Stimulated activated CD8-positive, alpha-beta memory T cell treated with anti-CD3 and anti-CD28 coated beads, Interleukin-7, amount 100 ng/mL, for 1 hour (primary cell): ENCODE measurements at regions not wholly inside any gene's neighbourhood (a gene's known extent, or its start where the extent isn't known, plus 50 kb on each side); places are given as distances from the start of the nearest gene placed in this dataset.
"Not testable (repeated sequence)": the region's sequence is repeated elsewhere in the genome, so short reads cannot be mapped to it uniquely, and the experiment has no call there.

ENCODE experiments used
- DNase-seq, 2 donors: peaks; one replicate each; pipeline ENCODE4 v3.0.0-alpha.2; 2020; ENCODE audit warnings: low read depth in 2 of 2

DNA sequence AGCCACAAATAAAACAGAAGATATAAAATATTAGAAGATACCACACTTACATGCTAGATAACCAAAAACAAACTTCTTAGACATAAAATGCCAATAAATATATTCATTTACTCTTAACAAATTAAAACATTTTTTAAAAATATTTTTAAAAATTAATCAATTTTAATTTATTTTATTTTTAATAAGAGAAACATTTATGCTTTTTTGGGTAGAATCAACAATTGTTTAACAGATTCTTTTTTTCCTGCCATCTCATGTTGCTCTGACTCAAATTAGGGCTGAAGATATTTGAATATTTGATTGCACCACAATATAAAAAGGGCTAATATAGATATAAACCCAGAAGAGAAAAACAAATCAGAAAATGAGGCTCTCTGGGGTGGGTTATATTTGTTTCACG is 172.6 kb downstream of the GOLGA6L6 start:
- no peak for DNase-seq

DNA sequence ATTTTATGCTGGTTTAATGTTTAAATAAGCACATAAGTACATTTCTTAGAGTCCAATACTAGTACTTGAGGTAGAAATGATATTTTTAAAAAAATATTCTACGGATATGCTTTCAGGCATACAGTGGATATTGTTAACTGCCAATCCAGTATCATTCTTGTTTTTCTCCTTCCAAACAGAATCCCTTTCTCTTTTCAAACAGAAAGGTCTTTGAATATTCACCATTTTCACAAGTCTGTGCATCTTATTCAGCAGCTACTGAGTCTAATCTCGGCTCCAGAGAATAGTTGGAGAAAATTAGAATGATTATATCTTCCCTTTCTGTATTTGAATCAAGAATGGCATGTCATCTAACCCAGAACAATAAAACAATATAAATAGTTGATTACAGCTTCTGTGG is 174.5 kb downstream of the GOLGA6L6 start:
- no peak for DNase-seq

DNA sequence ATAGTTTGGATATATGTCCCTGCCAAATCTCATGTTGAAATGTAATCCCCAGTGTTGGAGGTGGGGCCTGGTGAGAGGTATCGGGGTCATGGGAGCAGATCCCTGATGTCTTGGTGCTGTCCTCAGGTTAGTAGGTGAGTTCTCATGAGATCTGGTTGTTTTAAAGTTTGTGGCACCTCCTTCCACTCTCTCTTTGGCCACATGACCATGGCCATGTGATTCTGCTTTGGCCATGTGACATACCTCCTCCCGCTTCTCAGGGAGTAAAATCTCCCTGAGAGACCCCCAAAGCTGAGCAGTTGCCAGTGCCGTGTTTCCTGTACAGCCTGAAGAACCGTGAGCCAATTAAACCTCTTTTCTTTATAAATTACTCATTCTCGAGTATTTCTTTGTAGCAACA is 178.0 kb downstream of the GOLGA6L6 start:
- DNase-seq: not testable (repeated sequence)

DNA sequence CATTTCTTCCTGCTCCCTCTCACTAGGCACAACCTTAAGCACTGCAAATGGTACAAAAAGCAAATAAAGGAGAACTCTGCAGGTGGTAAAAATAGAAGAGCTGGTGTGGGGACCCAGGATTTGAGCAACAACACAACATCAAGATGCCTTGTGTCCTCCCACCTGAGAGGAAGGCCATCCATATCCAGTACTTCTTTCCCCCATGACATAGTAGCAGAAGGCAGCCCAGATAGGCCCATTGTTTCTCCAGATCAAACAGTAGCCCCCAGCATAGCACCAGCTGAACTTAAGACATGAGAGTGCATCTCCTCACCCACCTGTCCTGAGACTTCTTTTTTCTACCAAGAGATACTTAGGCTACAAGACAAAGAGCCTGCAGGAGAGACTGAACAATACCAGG is 180.5 kb downstream of the GOLGA6L6 start:
- DNase-seq: no peak

DNA sequence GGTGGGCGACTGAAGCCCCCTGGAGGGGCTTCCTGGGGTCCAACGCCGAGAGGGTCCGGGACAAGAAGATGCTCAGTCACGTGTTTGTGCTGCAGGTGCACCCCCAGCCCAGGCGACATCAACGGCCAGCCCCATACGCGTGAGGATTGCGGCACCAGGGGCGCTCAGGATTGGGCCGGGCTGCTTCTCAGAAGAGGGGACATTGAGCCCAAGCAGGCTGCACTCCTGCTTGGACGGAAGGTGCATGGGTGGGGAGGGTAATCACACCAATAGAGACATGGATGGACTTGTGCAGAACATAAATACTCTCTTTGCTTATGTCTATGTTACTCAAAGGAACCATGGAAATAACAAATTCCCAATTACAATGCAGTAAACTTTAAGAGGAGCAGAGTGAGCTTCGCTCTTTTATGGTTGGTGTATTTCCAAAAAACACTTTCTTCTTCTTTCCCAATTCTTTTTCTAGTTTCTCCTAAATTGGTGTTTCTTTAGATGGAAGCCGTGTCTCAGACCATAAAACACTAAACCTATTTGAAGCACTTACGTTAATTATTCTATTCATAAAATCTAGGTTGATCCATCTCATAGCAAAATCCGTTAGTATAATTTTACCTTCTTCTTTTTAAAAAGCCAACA is 182.7 kb downstream of the GOLGA6L6 start:
- no peak for DNase-seq

DNA sequence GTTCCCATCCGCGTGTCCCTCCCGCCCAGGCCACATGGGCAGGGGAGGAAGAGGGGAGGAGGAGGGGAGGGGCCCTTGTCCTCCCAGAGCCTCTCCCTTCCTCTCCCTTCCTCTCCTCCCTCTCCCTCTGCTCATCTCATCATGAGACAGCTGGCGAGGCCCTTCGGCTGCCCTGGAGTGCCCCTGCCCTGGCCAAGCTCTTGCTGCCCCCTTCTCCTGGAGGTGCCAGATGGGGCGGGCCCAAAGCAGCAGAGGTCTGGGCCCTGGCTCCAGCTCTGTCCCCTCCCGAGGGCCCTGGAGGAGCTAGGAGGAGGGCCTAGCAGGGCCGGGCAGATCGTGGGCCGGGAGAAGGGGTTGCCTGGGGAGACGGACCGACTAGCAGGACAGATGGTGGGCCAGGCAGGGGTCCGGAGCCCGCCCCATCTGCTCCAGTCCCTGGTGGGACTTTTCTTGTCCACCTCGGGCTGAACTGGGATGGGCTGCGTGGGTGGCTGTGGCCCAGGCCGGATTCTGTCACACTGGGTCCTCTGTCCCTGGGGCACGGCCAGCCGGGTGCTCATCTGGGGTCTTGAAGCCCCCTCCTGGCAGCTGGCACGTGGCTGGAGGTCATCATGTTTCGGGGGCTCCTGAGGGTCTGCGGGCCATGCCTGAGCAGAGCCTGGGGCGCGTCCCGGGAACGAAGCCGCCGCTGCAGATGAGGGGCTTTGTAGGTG is 183.4 kb downstream of the GOLGA6L6 start:
- no peak for DNase-seq

DNA sequence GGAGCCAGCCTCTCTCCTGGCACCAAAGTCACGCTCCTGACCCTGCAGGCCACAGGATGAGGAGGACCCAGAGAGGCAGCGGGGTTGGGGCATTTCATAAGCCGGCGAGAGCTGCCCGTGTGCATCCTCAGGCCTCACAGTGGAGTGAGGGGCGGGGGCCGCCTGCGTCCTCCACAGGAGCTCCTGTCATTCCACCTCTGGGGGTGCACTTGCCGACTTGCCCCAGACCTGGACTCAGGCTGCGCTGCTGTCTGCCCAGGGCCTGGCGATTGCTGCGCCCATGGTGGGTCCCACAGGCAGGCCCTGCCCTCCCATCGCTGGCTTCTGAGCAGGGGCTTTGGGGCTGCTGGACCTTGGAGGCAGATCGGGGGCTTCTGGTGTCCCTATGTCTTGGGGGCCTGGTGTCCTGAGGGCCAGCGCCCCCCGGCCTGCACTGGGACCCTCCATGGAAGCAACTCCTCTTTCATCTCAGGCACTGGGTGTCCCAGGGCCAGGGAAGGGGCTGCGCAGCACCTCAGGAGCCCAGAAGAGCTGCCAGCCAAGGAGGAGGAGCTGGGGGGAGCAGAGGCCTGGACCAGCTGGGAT is 184.0 kb downstream of the GOLGA6L6 start:
- no peak for DNase-seq

DNA sequence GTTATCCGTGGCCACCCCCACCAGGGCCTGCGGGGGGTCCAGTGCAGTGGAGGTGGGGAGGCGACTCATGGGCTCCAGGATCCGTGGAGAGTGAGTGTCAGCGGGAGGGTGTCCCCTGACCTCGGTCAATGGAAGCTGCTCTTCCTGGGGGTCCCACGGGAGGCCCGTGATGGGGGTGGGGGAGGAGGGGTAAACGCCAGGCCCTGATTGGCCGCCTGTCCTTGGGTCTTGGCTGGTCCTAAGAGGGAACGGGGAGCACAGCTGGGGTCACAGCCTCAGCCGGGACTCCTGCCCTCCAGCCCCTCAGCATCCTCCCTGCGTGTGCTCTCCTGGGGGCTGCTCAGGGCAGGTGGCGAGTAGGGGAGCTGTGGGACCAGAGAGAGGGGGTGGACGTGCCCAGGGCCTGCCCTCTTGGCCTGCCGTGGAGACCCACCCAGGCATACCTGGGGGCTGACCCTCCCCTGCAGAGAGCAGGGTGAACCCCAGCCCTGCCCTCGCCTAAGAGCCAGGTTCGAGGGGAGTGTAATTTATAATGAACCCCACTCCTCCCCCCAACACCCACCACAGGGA is 184.6 kb downstream of the GOLGA6L6 start:
- no peak for DNase-seq

DNA sequence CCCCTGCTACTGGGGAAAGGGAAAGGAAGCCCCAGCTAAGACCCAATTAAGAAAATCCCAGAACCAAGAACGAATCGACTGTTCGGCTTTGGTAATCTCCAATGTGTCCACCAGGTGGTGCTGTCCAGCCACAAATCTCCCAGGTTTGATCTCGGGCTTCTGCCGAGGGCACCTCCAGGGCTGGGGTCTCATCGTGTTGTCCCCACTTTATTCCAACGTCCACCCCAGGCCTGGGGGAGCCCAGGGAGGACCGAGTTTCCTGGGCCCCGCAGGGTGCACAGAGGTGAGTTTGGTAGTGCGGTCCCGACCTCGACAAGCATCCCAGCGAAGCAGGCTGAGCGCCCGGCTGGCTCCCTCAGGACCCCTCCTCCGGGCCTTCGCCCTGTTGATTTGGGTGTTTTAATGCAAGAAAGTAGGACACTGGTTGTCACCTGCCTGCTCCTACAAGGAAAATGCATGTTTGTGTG is 185.1 kb downstream of the GOLGA6L6 start:
- DNase-seq: peak; percentile 68 to 87

DNA sequence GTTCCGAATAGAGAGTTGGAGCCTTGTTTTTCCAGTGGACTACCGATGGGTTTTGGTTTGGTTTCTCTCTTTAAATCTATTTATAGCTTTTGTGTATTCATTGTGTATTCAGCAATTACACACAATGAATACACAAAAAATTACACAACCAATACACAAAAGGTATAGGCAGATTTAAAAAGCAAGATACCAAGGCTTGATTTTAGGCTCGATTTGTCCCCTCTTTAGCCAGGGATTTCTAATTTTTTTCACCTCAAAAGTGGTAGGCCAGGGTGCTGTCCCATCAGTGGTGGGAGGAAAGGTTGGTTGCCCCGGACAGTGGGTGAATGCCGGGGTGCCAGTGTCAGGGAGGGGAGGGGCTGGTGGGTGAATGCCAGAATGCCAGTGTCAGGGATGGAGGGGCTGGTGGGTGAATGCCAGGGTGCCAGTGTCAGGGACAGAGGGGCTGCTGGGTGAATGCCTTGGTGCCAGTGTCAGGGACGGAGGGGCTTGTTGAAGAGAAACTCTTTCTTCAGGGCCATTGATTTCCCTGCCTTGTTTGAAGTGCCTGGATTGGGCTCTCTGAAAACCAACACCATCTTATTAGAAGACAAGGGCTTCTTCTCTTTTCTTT is 186.2 kb downstream of the GOLGA6L6 start:
- no peak for DNase-seq

DNA sequence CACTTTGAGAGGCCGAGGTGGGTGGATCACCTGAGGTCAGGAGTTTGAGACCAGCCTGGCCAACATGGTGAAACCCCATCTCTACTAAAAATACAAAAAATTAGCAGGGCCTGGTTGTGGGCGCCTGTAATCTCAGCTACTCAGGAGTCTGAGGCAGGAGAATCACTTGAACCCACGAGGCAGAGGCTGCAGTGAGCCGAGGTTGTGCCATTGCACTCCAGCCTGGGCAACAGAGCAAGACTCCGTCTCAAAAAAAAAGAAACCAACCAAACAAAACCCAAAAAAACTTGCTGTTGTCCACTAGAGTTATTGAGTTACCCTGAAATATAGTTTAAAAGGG is 186.7 kb downstream of the GOLGA6L6 start:
- DNase-seq: not testable (repeated sequence)

DNA sequence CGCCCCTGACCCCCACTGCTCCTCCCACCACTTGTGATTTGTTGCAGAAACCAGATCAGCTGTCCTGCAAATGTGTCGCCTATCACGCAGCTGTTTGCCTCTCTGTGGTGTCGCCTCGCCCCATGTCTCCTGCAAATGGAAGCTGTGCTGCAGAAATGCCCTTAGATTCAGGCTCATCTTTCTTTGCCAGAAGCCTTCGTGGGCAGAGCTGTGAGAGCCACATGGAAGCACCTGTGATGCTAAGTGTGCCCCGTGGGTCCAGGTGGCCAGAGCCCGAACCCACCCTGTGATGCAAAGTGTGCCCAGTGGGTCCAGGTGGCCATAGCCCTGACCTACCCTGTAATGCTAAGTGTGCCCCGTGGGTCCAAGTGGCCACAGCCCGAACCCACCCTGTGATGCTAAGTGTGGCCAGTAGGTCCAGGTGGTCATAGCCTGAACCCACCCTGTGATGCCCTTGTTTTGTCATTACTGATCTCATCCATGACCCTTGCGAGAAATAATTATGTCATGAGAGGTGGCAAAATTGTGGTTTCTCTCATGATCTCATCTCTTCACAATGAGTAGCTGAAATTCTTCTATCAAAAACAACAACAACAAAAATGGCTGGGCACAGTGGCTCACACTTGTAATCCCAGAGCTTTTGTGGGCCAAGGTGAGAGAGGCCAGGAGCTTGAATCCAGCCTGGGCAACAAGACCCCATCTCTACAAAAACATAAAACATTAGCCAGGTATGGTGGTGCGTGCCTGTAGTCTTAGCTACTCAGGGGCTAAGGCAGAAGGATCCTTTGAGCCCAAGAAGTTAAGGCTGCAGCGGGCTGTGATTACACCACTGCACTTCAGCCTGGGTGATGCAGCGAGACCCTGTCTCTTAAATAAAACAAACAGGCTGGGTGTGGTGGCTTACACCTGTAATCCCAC is 187.4 kb downstream of the GOLGA6L6 start:
- DNase-seq: no peak

DNA sequence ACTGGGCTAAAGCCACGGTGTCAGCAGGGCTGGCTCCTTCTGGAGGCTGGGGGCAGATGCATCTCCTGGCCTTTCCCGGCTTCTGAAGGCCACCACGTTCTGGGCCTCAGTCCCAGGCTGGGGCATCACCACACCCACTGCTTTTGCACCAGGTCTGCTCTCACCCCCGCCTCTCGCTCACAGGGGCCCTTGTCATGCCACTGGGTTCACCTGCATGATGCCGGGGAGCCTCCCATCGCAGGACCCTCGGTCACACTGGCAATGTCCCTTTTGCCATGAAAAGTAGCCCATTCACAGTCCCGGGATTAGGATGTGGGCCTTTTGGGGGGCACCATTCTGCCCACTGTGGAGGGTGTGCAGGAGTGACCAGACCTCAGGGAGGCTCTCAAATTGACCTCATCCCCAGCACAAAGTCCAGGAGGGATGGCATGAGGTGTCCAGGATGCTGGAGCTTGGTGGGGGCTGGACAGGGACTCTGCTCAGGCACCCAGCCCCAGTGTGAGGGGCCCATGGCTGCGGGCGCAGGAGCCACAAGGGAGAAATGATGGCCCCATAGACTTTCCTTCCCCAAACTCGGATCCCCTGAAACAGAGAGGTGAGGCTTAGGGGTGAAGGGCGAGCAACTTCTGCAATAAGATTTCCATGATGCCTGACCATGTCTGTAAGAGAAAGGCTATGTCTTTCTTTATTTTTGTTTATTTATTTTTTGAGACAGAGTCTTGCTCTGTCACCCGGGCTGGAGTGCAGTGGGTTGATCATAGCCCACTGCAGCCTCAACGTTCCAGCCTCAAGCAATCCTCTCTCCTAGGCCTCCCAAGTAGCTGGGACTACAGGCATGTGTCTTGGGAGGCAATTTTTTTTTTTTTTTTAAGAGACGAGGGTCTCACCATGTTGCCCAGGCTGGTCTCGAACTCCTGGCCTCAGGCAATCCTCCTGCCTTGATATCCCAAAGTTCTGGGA is 189.1 kb downstream of the GOLGA6L6 start:
- no peak for DNase-seq

DNA sequence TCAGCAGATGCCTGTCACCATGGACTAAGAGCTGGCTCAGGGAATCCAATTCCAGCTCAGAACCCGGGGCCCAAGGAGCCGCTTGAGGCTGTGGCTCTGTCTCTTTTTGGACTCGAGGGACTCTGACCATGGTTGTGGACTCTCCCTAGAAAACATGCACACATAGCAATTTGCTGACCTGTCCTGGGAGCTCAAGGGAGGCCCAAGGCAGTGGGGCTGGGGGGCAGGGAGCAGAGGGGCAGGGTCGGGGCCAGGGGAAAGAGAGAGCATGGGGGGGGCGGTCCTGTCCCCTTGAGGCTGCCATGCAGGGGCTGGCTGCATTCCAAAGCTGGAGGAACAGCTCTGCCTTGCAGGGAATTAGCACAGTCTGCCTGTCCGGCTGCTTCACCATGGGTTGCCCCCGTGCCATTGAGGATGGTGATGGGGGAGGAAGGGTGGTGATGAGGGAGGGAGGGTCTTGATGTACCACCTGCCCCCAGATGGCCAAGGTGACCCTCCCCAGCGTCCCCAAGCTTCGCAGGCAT is 190.1 kb downstream of the GOLGA6L6 start:
- DNase-seq: no peak

DNA sequence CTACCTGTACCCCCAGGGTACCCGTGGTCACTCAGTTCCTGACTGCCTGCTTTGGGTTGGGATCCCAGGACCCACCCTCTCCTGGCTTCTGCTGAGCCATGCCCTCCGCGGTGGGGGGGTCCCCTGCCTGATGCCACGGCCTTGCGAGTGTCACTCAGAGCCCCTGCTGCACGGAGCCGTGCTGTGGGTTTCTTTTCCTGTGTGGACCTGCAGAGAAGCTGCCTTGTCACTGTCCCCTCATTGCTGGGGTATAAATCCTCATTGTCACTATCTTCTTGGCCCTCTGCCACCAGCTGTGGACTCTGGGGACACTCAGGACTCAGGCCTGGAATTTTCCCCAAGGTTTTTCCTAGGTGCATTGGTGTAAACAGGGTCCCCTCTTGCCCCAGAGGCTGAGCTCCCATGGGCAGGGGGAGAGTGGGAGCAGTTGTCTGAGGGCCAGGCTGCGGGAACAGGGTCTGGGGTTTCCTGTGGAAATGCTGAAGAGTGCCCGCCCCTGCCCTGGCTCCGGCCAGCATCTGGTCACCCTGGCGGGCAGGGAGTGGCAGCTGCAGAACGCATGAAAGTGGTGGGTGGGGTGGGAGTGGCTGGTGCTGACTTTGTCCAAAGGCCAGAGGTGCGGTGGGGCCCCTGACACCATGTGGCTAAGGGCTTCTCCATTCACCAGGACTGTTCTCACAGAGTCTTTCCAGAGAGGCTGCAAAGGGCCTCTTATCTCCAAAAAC is 191.7 kb downstream of the GOLGA6L6 start:
- DNase-seq: no peak

DNA sequence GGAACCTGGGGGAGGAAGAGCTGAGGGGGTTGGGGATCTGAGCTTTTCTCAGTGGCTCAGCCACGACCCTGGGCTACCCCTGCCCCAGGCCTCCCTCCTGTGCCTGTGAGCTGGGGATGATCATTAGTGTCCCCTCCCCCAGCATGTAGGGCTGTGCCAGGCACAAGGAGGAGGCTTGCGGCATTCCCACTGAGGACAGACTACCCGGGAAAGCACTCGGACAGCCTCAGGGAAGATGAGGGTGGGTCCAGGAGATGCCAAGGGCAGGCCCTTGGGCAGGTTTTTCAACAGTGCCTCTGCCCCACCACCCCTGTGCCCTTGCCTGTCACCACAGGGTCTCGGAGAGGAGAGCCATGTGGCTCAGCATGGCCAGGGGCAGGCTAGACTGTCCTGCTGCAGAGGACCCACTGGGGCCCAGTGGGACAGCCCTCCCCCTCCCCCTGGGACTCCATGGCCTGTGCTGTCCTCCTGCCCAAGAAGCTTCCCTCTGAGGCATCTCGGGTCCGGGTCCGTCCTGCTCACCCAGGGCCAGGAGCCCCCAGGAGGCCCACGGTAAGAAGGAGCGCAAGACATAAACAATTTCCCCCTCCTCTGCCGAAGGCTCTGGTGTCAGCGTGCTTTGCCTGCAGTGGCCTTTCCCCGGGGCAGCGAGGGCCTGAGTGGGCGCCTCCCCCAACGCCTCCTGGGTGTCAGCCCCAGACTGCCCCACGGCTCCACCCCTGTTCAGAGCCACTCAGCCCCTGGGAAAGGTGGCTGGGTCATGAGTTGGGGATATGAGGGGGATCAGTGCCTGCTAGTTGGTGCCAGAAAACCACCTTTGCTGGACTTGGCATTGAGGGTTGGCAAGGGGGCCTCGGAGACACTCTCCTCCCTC is 192.5 kb downstream of the GOLGA6L6 start:
- no peak for DNase-seq

DNA sequence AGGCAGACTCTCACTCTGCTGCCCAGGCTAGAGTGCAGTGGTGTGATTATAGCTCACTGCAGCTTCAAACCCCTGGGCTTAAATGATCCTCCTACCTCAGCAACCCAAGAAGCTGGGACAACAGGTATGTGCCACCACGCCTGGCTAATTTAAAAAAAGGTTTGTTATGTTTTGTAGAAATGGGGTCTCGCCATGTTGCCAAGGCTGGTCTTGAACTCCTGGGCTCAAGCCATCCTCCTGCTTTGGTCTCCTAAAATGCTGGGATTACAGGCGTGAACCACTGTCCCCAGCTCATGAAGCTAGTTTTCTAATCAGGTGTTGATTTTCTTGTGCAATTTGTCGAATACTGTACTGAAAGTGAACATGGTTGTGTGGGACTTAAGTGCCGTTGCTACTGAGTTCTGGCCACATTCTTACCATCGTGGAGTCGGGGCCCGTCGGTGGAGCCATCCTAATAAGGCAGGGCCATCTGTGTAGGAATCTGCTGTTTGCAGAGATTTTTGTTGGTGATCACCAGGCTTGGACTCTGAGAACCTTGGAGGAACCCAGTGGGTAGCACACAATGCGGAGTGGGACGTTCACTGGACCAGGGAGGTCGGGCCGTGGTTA is 193.2 kb downstream of the GOLGA6L6 start:
- DNase-seq: no peak
